SHP77 (cell line): ENCODE measurements at regions not wholly inside any gene's neighbourhood (a gene's known extent, or its start where the extent isn't known, plus 50 kb on each side); places are given as distances from the start of the nearest gene placed in this dataset.
A peak's percentile ranks its signal among the peaks of the same experiment; 100 is the strongest.
"Not testable (repeated sequence)": the region's sequence is repeated elsewhere in the genome, so short reads cannot be mapped to it uniquely, and the experiment has no call there.

Source experiments
- DNase-seq, 2 experiments: peaks; one replicate each; lab custom pipeline; 2025; lab: John Stamatoyannopoulos, UW

DNA sequence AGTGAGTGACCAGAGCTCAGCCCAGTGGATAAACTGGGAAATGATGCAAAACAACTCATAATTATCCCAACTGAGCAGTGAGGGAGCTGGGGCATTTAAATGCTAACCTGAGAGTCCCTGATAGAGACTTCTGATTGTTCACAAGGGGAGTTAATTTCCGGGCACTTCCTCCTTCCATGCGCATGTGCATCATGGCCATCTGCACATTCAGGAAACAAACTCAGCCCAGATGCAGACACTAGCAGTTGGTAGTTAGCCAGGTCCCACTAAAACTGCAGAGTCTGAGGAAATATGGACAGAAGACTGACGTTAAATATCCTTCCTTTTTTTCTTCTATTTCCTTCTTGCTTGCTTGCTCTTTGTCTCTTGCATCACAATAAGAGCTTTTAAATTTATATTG lies 852.1 kb upstream of the LRRC4C start:
- DNase-seq, result no peak

DNA sequence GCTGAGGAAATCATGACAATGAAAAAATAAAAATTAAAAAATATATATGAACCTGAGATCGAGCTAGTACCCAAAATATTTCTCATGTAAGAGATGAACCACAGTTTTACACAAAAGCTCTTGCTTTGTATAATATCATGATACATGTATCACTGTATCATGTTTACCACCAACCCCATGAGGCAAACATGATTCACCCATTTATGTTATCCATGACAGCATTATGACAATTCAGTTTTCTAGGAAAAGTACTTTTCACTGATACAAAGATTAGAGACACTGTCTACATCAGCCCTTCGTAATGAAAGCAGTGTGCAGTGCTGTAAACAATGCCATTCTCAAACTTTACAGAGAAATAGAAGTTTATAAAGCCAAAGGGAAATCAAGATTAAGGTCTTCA lies 852.5 kb upstream of the LRRC4C start:
- DNase-seq, result no peak

DNA sequence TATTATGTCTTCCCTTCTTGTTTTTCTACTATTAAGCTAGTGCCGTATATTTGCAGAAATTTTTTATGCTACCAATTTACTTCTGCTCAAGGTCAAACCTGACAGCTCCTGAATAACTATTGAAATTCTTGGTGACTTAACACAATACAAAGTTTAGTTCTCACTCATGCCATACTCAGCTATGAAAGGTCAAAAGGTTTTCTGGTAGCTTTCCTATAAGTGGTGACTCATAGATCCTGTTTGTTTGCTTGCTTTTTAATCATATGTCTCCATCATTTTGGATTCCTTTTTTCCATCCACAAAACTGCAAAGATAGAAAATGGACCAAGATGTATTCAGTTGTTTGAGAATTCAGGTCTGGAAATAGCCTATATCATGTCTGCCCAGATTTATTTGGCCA lies 855.8 kb upstream of the LRRC4C start:
- no peak for DNase-seq

DNA sequence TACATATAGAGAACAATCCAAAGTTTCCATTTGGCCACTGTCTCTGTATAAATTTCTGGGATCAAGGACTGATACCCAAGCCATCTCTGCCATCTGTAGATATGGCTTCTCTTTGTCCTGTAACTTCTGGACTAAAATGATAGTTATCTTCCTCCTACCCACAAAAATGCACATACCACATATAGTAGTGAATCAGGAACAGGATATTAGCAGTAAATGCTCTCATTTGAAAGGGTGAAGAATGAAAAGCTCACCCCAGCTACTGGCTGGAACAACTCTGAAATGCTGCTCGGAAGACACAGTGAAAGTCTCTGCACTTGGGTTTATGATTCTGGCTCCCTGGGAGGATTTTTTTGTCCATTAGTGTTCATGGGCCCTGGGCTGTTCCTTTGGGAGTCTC lies 856.4 kb upstream of the LRRC4C start:
- no peak for DNase-seq

DNA sequence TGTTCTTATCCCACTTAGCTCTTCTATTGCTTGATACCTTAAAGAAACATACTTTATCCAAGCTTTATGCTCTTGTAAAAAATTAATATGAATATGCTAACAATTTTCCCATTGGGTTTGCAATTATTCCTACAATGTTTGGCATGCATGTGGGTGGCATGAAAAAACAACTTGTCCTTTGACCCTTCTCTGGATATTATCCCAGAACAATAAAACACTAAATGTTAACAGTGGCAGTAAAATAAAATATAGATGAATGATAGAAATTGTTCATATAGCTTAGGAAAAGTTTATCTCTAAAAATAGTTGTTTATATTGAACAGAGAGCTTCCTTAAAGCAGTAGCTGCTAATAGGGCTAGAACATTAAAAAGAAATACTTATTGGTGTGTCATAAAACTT lies 860.5 kb upstream of the LRRC4C start:
- DNase-seq, result no peak

DNA sequence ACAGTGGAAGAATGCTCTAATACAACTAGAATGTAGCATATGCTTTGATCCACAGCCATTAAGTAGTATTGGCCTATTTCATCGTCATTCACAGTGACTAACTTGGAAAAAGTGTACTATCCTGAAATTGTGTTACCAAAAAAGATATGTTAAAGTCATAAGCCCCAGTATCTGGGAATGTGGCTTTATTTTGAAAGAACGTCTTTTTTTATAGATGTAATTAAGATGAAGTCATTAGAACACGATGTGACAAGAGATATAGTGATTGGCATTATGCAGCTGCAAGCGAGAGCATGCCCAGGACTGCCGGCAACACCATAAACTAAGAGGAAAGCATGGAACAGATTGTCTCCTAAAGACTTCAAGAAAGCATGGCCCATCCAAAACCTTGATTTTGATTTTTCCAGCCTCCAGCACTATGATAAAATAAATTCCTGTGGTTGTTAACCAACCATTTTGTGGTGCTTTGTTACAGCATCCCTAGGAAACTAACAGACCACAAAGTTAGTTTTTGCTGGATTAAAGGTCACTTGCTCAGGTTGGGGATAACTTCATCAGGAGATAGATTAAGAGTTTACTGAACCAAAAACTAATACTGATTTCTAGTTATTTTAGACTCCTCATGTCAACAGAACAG lies 870.6 kb upstream of the LRRC4C start:
- DNase-seq, result no peak

DNA sequence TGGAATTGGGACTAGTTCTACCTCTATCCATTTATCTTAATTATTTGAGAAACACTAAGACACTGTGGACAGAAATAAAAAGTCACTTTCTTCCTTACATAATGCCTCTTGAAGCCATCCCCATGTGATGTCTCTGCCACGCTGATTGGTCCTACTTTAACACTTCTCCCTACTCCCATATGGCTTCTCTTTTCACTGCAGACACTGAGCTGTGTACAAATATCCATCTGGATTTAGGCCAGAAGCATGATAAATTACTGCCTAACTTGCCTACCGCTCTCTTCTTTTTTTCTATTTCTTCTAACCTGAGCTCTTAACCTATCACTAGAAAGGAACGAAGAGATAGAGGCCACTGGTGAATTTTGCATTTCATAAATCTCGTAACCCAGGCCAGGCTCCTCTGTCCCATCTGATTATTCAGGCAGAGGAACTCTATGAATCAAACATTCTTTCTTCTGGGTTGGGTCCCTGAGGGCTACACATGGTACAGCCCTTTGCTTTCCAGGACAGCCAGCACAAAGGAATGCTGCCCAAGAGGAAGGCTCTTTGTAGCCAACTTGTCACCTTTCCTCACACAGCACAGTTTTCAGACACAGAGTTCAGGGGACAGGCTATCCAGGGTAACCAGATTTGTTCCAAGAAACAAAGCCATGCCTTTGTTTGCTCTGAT lies 878.5 kb upstream of the LRRC4C start:
- DNase-seq, result no peak

DNA sequence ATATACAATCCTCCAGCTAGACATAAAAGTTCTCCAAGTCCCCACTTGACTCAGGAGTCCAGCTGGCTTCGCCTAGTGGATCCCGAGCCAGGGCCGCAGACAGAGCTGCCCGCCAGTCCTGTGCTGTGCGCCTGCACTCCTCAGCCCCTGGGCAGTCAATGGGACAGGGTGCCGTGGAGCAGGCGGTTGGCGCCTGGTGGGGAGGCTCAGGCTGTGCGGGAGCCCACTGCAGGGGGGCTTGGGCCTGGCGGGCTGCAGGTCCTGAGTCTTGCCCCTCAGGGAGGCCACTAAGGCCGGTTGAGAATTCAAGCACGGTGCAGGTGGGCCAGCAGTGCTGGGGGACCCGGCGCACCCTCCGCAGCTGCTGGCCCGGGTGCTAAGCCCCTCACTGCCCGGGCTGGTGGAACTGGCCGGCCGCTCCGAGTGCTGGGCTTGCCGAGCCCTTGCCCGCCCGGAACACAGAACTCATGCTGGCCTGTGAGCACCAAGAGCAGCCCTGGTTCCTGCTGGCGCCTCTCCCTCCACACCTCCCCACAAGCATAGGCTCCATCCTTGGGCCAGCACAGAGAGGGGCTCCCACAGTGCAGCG lies 884.8 kb upstream of the LRRC4C start:
- no peak for DNase-seq

DNA sequence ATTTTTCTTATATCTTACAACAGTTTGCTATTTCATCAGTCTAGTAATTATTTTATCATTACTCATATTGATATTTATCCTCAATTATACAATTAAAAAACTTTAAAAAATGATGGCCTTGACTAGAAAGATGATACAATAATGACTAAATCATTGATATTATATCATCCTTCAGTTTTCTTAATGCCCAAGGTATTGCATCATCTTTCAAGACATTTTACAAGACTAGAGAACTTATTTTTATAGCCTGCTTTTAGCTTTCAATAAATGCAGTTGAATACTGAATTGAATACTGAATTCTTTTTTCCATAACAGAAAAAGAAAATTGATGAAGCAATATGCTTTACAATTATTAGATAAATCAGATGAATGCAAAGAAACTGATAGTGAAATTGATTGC lies 886.5 kb upstream of the LRRC4C start:
- DNase-seq, result no peak

DNA sequence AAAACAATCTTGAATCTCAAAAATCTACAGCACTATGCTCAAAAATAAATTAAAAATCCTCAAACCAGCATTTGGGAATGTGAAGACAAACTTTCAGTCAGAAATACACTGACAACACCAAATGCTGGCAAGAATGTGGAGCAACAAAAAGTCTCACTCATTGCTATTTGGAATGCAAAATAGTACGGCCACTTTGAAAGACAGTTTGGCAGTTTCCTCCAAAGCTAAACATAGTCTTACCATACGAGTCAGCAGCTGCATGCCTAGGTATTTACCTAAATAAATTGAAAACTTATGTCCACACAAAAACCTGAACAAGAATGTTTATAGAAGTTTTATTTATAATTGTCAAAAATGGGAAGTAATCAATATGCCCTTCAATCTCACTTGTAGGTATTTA lies 904.2 kb upstream of the LRRC4C start:
- DNase-seq, result no peak

DNA sequence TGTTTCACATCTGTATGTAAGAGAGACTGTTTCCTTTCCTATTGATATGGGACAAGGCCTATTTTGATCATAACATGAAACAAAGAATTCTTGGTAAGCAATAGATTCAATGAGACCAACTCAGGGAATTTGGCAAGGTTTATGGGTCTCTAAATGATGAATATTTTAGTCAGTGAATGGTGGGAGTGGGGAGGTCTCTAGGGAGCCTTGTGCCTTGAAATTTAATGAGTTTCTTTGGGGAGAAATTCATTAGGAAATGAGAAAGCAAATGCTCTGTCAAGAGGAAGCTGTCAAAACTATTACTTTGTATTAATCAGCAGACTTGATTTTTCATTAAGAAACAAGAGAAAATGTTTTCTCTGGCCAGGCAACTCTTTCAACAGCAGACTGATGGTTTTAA lies 921.7 kb upstream of the API5 start:
- DNase-seq, result no peak

DNA sequence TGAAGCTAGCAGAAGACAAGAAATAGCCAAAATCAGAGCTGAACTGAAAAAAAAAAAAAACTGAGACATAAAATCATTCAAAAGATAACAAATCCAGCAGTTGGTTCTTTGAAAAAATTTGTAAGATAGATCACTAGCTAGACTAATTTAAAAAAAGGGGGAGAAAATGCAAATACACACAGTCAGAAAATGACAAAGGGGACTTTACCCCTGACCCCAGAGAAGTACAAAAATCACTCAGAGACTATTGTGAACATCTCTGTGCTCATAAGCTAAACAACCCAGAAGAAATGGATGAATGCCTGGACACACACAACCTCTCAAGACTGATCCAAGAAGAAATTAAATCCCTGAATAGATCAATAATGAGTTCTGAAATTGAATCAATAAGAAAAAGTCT lies 914.3 kb upstream of the API5 start:
- DNase-seq, result no peak

DNA sequence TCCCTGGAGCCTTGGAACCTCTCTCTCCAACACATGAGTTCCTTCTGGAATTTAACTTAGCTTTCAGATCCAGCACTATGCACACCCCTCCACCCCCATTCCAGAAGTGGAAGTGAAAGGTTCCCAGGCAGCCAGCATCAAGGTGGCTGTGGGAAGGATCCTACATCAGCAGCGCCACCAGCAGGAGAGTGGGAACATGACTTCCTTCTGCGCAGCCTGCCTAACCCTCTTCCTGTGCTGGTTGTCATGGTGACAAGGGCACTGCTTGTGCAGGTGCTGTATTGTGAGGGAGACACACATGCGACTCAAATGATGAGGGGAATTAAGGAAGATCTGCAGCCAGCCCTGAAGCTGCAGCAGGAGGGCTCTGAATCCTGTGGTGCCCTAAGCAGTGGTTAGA lies 904.5 kb upstream of the API5 start:
- peak; percentile 86 to 88 for DNase-seq

DNA sequence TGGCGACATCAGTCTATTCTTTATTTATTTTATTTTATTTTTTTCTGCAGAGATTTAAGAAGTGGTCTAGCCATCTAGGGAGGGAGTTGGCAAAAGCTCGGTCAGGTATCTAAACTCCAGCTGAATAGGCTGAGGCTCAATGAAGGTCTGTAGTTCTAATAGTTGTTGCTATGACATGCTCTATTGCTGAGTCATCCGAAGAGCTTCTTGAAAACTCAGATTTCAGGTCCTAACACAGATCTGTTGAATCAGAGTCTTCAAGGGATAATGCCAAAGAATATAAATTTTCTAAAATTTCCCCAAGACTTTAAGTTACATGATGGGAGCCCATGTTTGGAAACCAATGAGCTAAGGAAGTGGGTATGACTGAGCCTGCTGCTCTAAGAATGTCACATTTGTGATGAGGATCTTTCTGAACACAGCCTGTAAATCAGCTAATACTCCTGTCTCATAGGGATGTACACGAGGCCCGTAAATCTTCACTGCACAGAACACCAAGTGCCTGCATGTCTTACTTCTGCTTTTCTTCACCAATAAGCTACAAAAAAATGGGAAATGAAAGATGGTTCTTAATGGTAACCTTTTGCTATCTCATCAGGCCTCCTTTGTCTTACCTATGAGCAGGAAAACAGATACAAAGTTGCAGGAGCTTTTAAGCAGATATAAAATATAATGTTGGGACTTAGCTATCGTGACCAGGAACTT lies 901.4 kb upstream of the API5 start:
- DNase-seq, result no peak

DNA sequence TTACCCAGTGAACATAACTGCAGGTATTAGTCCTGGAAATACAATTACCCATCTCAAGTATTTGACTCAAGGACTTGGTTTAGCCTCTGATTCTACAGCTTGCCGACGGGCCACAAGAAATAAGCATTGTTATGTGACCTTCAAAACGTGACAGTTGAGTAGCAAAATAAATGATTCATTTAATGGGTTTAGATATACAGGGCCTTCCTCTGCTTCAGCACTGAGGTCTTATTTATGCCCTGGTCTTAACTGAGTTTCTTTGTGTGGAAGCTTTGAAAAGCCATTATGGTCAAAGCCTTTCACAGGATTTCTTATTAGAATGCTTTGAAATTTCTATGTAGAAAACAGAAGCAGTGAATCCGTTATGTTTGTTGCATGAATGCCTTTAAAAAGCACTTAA lies 899.2 kb upstream of the API5 start:
- DNase-seq, result no peak

DNA sequence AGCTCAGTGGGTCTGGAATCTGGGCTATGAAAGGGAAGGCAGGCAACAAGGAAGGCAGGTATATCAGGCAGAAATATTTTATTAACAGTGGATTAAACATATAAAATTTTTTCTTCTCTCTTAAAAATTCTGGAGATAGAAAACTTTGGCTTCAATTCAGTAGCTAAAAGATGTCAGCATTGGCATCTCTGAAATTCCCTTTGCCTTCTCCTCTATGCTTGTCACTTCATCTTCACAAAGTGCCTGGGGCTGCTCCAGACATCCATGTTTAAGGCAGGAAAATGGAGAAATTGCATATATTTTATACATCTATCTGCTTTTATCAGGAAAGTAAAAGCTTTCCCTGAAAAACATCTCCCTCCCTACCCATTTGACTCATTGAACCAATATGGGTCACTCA lies 894.1 kb upstream of the API5 start:
- DNase-seq, result no peak

DNA sequence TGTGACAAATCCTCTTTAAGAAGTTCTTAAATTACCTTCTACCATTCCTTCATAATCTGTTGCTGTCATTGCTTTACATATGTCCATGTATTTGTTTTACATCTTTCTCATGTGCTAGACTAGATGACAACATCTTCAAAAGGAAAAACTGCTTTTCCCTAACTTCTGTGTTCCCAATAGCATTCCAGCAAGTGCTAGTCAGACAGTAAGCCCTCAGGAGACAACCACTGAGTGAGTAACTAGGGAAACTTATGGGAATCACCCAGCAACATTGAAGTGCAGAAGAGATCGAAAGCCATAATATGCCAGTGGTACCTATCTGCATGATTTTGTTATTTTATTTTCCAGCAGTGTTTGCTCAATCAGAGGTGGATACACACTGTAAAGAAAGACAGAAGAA lies 889.7 kb upstream of the API5 start:
- DNase-seq, result no peak

DNA sequence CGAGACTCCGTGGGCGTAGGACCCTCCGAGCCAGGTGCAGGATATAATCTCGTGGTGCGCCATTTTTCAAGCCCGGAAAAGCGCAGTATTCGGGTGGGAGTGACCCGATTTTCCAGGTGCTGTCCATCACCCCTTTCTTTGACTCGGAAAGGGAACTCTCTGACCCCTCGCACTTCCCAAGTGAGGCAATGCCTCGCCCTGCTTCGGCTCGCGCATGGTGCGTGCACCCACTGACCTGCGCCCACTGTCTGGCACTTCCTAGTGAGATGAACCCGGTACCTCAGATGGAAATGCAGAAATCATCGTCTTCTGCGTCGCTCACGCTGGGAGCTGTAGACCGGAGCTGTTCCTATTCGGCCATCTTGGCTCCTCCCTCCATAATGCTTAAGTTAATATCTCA lies 876.9 kb upstream of the API5 start:
- not testable (repeated sequence) for DNase-seq

DNA sequence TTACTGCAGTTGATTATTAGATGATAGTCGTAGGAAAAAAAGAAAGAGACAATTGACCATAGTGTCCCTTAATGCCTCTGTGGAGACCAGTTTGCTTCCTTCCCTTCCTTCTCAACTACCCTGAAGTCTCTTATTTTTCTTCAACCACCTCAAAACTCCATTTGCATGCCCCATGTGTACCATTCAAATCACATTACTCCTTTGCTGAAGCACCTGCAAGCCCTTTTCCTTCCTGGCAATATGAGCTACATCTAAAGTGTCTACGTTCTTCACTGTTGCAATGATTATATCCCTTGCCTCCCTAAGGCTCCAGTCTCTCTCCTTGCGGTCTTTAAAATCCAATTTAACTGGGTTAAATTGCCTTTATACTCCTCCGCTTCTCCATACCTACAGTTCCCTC lies 867.4 kb upstream of the API5 start:
- no peak for DNase-seq

DNA sequence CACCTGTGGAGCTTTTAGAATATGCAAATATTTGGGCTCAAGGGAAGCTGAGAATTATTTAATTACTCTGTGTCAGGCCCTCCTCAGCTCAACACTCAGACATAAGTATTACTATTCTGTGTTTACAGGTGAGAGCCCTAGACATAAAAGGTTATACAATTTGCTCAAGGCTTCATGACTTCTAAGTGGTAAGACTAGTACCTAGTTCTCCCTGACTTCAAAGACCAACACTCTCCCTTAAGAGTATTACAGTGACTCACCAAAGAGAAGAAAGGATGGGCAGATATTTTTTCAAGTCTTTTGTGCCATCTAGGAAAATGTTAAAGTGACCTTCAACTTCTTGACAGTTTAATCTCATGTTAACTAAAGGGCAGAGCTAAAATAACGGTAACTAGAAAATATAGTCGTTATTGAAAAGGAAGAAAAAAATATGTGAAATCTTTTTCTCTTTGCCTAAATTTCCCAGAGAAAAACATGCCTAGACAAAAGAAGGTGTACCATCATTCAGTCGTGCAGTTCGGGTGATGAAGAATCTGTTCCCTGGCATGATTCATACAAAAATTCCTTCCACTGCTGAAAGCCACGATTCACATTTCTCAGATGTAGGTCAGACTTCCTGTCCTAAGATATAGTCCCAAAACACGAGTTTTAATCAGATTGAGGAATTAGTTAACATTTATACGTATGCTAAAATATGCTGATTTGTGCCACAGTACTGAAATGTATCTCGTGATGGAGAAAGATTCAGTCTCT lies 849.1 kb upstream of the API5 start:
- DNase-seq, result no peak

DNA sequence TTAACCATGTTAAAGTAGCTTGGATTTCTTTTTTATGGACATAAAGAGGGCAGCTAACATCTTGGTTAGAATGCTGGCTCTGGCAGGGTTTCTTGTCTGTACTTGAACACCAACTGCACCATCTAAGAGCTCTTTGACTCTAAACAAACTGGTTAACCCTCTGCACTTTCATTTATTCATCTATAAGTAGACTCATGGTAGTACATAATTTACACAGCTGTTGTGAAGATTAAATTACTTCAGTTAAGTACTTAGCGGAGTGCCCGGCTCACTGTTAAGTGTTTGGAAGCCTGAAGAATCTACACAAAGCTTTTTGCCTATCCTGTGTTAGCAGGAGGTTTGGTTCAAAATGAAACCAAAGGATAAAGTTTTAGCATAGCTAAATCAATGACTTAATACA lies 846.2 kb upstream of the API5 start:
- DNase-seq, result peak; percentile 5 to 46

DNA sequence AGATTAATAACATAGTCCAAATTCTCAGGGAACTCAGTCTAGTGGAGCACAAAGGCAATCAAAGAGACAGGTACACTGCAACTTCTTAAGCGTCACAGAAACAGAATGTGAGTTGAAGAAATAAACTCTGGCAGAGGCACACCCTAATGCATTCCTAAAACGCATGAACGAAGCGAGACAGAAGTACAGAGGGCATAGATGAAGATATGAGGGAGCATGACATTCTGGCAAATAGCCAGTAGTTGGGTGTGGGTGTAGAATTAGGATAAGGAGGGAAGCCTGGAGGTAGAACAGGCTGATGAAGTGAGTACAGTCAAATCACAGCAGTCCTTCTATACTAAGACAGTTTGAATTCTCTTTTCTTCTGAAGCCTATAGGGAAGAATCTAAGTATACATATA lies 838.7 kb upstream of the API5 start:
- no peak for DNase-seq

DNA sequence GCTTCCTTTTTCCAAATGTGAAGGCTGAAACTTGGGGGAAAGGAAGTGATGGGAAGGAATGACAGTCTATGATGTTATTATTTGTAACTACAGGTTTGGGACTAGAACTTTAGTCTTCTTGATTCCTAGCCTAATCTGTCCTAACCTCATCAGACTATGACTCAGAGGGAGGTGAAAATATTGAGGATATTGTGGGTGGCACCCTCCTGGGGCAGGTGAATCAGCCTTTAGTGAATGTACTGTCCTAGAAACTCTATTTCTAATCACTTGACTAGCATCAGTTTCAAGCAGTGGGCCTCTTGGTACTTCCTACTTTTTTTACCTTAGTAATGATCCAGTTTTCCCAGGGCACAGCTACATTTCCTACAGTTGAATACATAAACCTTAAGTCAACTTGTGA lies 829.0 kb upstream of the API5 start:
- no peak for DNase-seq
